Activated naive CD4-positive, alpha-beta T cell (primary cell): ENCODE measurements at regions not wholly inside any gene's neighbourhood (a gene's known extent, or its start where the extent isn't known, plus 50 kb on each side); places are given as distances from the start of the nearest gene placed in this dataset.

Experiments used
- DNase-seq, 4 experiments: peaks; one replicate each; lab custom pipeline; 2025; lab: John Stamatoyannopoulos, UW

DNA sequence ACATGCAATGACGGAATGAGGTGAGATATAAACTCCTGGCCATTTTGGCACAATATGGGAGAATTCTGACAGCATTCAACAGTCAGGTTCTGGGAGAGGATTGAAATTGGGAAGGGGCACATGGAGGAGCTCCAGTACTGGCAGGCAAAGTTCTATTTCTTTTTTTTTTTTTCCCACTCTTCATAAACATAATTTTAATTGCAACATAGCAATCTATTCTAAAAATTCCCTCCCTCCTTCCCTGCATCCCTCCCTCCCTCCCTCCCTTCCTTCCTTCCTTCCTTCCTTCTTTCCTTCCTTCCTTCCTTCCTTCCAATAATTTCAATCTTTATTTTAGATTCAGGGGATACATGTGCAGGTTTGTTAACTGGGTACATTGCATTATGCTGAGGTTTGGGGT lies 93.2 kb downstream of the PTCSC3 start:
- DNase-seq = no peak

DNA sequence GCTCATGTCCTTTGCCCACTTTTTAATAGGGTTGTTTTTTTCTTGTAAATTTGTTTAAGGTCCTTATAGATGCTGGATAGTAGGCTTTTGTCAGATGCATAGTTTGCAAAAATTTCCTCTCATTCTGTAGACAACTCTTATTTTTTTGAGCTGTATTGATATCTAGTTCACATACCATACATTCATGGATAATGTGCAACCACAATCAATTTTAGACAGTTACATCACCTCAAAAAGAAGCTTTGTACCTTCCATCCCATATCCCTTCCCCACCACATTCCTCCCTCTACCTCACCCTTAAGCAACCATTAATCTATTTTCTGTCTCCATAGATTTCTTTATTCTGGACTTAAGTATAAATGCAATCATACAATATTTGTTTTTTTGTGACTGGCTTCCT lies 98.4 kb downstream of the PTCSC3 start:
- no peak for DNase-seq

GRCh38 chr14:36076197-36076596 lies 100.3 kb downstream of the PTCSC3 start:
- no peak for DNase-seq

- DNase-seq = no peak
Observed at GRCh38 chr14:36075203-36075602, 101.3 kb downstream of the PTCSC3 start.

DNA sequence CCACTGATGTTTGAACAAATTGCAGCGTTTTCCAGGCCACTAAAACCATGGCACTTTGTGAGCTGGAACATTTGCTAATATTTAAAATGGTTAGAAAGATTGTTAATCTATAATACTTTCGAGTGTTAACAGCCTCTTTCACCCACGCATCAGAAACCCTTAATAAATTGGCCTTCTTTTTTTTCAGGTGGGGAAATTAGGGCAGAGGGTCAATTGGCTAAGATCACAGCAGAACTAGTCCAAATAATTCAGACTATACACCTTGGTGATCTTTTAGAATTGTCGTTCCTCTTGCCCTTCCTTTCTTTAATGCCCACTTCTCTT lies 105.8 kb downstream of the PTCSC3 start:
- DNase-seq = no peak

GRCh38 chr14:36070031-36070719 lies 106.3 kb downstream of the PTCSC3 start:
- peak in 1 of 4 experiments; percentile 1 for DNase-seq

DNA sequence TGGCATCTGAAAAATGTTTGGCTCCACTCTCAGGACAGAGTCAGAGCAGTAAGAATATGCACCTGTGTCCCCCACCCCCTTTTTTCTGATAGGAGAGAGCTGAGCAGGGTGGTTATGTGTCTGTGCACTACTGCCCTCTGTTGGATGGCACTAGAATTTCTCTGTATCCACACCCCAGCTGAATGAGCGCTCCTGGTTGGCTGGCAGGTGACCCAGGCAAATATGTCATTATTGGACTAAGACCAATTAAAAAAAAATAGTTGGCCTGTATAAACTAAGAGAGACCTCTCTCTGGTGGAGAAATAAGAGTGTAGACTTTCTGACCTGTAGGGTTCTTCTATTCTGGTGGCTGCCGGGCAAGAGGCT lies 107.0 kb downstream of the PTCSC3 start:
- DNase-seq = no peak

- no peak for DNase-seq
Observed at GRCh38 chr14:36068777-36069534, 107.6 kb downstream of the PTCSC3 start.

DNA sequence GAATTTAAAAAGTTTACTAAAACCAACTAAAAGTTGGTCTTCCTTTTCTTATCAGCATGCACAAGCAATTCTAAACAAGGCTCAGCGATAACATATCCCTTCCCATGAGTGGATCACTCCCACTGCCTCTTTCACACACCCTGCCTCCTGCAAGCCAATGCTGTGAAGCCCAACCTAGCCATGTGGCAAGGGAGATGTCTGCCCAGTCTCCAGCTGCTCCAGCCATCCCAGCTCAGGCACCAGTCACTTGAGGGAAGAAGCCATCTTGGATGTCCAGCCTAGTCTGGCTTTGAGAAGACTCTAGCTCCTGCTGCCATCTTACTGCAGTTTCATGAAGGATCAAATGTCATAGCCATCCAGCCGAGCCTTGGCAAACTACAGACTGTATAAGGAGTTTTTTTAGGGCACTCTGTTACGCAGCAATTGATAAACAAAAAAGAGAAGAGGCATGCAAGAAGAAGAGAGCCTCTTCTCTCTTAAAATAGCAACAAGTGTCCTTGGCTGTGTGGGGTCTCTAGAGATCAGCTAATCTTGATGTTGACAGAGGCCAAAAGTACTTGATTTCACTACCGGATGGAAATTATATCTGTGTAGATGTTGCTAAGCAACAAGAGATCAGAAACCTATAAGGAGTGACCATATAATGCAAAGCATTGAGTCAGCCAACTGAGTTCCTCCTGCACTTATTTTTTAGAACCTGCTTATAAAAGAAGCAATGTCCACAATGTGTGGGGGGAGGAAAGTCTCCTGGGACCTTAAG lies 108.9 kb downstream of the PTCSC3 start:
- no peak for DNase-seq

GRCh38 chr14:36066636-36067035 lies 109.9 kb downstream of the PTCSC3 start:
- DNase-seq = no peak

- no peak for DNase-seq
Observed at GRCh38 chr14:36065831-36066230, 110.7 kb downstream of the PTCSC3 start.

DNA sequence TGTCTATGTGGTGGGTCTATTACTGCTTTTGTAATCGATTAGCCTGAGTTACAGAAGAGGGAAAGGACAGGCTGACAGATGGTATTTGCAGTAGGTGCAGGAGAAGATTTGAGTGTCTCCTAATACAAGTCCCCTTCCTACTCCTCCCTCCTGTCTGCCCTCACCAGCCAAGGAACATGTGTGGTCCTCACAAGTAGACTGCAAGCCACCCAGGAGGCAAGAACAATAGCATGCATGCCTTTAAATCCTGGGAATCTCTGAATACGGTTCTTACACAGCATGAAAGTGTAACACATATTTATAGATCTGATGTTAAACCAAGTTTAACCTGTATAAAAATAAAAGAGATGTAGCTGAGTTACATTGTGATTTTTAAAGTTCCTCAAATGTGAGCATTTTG lies 117.0 kb downstream of the PTCSC3 start:
- no peak for DNase-seq

DNA sequence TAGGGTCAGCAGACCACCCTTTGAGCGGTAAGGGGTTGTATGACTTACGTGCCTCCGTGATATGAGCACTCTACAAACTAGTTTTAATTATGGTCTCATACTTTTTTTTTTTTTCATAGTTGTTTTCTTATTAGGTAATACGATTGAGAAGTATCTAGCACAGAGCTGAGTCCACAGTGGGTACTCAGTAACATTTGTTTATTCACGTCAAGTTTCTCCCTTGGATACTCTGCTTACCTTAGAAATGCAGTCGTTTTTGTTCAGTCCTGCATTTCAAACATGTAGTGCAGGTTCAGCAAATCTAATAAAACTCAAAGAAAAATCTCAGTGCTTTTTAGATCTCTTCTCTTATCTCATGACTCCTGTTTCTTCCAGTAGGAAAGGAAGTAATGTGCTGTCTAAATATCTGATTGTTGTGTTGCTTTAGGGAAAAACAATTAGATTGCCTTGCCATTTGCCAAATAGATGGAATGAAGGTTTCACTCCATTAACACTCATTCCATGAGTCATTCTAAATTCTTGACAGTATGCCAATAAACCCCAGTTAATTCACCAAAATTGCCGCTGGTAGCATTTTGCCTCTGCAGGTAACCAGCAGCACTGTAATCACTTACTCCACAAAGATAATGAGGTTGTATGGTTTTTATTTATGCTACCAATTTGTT lies 118.9 kb downstream of the PTCSC3 start:
- DNase-seq = no peak

GRCh38 chr14:36056845-36057244 lies 119.7 kb downstream of the PTCSC3 start:
- no peak for DNase-seq

DNA sequence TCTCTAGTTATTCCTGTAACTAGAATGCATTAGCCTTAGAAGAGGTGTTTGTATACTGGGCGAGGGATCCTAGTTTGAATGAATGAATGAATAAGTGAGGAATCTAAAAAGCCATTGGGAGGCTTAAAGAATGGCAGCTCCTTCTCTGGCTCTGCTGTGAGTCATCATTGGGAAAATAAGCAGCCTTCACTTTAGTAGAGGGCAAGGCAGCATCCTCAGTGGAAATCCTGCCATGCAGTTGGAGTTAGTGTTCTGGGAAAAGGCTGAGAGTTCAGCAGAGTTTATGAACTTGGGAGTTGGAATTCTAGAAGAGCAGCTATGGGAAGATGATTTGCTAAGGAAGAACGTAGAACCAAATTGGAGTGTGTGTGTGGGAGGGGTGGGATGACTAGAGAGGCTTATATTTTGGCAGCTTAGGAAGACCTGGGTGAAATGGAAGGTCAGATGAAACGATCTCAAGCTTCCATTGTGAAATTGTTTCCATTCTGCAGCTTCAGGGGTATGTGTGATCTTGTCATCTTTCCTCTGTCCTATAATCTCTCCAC lies 120.8 kb downstream of the PTCSC3 start:
- no peak for DNase-seq

GRCh38 chr14:36055052-36055378 lies 121.5 kb downstream of the PTCSC3 start:
- no peak for DNase-seq

DNA sequence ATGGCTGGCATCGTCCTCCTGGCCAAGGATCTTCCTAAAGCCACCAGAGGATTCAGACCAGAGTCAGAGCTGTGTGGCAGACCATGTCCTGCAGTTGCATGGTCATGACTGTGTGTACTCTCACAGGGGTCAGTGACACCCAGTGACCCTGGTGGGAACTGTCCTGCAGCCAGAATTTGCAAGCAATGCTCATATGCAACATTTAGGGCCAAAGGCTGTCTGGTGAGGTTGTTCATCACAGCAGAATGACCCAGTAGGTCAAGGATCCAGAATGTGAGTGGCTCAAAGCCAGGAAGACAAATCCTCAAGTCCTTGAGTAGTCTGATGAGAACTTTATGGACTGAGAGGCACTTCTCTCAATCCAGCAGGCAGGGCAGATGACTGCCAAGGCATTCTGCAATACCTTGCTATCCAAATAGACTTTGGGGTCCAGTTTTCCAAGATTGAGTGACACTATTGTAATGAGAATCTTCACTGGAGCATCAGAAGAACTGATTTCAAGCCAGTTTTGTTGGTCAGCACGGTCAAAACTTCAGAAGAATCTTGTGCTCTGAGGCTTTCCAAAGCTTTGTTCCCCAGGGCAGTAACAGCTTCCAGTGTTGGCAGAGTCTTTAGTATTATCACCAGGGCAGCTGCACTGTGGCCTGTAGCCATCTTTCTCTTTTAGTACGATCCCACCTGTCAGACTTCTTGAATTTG lies 122.0 kb downstream of the PTCSC3 start:
- no peak for DNase-seq

- no peak for DNase-seq
Observed at GRCh38 chr14:36052681-36053080, 123.8 kb downstream of the PTCSC3 start.

DNA sequence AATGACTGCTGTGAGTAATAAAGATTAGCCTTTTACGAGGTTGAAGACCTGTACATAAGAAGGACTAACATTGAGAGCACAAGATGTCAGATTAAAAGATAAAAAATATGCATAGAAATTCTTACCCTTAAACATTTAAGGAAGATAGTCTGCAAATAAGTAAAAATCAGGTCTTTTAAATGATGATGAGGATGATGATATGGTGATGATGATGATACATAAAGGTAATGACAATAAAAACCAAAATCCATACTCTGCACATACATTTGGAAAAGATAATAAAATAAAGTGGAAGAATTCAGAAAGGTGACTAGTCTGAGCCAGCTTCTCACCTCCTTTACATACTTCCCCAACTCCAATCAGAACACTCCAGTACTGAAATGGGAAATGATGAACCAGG lies 124.5 kb downstream of the PTCSC3 start:
- DNase-seq = no peak

DNA sequence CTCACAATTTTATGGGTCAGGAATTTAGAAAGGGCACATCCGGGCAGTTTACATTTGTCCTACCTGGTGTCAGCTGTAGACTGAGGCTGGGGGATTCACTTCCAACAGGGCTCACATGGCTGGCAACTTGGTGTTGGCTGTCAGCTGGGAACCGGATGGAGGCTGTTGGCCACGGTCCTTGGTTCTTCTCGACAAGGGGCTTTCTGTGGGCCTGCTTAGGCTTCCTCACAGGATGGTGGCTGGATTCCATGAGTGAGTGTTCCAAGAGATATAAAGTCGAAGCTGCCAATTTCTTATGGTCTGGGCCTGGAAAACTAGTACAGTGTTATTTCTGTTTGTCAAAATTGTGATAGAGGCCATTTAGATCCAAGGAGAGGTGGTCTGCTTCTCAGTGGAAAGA lies 127.9 kb downstream of the PTCSC3 start:
- no peak for DNase-seq

GRCh38 chr14:36047912-36048311 lies 128.6 kb downstream of the PTCSC3 start:
- DNase-seq = no peak

- no peak for DNase-seq
Observed at GRCh38 chr14:36035675-36036074, 140.8 kb downstream of the PTCSC3 start.
